Astrocyte (in vitro differentiated cells and primary cell): ENCODE measurements at regions not wholly inside any gene's neighbourhood (a gene's known extent, or its start where the extent isn't known, plus 50 kb on each side); places are given as distances from the start of the nearest gene placed in this dataset.

ENCODE experiments used
- CTCF ChIP-seq: IDR thresholded peaks from 2 replicates; pipeline ENCODE4 v1.5.1; 2011; ENCODE audit warnings: low read depth, mild to moderate bottlenecking, inconsistent platforms, low read length, moderate library complexity; ENCODE audit not compliant: insufficient read depth
- EZH2 ChIP-seq: IDR thresholded peaks from 2 replicates; pipeline ENCODE4 v1.6.1; 2012; ENCODE audit warnings: mild to moderate bottlenecking, low read length, inconsistent platforms; ENCODE audit not compliant: insufficient read depth

DNA sequence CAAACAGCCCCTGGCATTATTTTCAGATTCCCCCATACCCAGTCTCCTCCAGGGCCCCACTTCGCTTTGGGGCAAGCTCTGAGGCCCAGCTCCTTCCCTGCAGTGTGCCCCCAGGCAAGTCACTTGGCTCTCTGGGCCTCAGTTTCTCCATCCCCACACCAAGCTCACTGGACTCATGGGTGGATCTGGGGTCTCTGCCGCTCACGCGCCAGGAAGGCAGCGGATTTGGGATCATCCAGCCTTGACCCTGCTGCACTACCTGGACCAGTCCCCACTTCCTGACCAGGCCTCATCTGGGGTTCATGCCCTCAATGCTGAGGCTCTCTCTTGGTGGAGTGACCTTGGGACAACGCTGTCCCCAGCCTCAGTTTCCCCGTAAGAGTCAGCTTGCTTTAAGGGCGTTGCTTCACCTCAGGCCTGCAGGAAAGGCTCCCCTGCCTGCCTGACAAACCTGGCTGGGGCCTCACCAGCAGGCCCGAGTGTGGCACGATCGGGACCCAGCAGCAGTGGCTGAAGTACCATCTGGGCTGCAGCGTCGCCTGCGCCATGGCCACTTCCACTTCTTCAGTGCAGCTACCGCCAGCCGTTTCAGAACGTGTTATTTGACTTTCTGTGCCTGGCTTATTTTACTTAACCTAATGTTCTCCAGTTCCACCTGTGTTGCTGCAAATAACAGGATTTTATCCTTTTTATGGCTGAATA is 519.6 kb upstream of the SEMA6A start:
- no peak for TF ChIP-seq CTCF
- no peak for TF ChIP-seq EZH2
